MM.1S (cell line): ENCODE measurements at regions not wholly inside any gene's neighbourhood (a gene's known extent, or its start where the extent isn't known, plus 50 kb on each side); places are given as distances from the start of the nearest gene placed in this dataset.
"Not testable (repeated sequence)": the region's sequence is repeated elsewhere in the genome, so short reads cannot be mapped to it uniquely, and the experiment has no call there.

Experiments
- CTCF ChIP-seq: fragments of 300-600 bp; sonication (generic); IDR thresholded peaks from 2 replicates; pipeline ENCODE4 v1.5.1; 2016; ENCODE audit warnings: antibody characterized with exemption, low read length, mixed read lengths
- EZH2 ChIP-seq: fragments of 300-600 bp; sonication (generic); optimal IDR thresholded peaks from 2 replicates; pipeline ENCODE3; 2017; ENCODE audit warnings: low read depth, mild to moderate bottlenecking, antibody characterized with exemption, low read length, mixed read lengths
- EZH2phosphoT487 ChIP-seq: fragments of 300-600 bp; sonication (generic); IDR thresholded peaks from 2 replicates; pipeline ENCODE4 v1.6.1; 2018; ENCODE audit warnings: antibody characterized with exemption, low read length

- TF ChIP-seq CTCF, EZH2phosphoT487, EZH2: not testable (repeated sequence)
These were observed 520.1 kb downstream of the LTN1 start for GRCh38 chr21:28472543-28472942.
